NK-92 treated with Interleukin-12 subunit alpha and Interleukin-12 subunit beta, amount 100 ng/mL, for 24 hours (cell line): ENCODE measurements at regions not wholly inside any gene's neighbourhood (a gene's known extent, or its start where the extent isn't known, plus 50 kb on each side); places are given as distances from the start of the nearest gene placed in this dataset.
A peak's percentile ranks its signal among the peaks of the same experiment; 100 is the strongest.
"Not testable (repeated sequence)": the region's sequence is repeated elsewhere in the genome, so short reads cannot be mapped to it uniquely, and the experiment has no call there.

ENCODE experiments used
- DNase-seq: peaks from one replicate; lab custom pipeline; 2025; lab: John Stamatoyannopoulos, UW

DNA sequence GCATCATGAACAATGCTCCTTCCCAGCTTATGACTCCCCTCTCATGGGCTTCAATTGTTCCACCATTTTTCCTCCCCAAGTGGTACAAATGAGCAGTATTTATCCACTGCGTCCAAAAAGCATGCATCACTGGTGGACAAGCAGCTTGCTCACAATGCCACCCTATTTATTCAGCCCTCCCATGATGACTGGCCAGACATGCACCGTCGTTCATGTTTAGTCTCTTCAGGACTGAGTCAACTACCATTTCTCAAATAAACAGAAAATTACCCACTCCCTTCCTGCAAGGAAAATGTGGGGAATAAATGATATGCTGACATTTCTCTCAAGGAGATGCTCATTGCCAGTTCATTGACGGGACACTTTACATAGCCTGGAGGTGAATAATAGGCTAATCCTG, 300.4 kb downstream of the C6orf118 start:
- no peak for DNase-seq

DNA sequence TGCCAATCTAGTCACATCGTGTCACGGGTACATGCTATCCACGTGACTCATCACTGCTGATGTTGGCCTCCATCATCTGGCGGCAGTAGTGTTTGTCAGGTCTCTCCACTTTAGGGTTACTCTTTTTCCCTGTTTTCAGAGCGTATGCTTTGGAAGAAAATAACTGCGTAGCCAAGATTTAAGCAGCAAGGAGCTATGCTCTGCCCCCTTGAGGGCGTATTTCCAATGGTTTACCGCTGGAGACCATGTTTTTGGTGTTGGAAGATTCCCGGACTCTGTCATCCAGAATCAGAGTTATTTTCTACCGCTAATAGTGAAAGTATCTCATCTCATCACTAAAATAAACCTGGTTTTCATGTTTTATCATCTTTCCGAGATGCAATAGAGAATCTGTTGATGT, 306.5 kb downstream of the C6orf118 start:
- no peak for DNase-seq

DNA sequence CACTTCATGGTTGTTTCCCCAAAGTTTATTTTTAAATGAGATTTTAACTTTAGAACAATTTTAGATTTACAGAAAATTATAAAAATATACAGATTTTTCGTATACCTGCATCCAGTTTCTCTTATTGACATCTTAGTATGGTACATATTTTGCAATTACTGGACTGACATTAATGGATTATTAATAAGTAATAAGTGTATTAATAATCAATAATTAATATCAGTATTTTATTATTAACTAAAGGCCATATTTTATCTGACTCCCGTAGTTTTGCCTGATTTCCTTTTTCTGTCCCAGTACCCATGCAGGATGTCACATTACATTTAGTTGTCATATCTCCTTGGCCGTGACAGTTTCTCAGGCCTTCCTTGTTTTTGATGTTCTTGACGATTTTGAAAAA, 307.0 kb downstream of the C6orf118 start:
- no peak for DNase-seq

DNA sequence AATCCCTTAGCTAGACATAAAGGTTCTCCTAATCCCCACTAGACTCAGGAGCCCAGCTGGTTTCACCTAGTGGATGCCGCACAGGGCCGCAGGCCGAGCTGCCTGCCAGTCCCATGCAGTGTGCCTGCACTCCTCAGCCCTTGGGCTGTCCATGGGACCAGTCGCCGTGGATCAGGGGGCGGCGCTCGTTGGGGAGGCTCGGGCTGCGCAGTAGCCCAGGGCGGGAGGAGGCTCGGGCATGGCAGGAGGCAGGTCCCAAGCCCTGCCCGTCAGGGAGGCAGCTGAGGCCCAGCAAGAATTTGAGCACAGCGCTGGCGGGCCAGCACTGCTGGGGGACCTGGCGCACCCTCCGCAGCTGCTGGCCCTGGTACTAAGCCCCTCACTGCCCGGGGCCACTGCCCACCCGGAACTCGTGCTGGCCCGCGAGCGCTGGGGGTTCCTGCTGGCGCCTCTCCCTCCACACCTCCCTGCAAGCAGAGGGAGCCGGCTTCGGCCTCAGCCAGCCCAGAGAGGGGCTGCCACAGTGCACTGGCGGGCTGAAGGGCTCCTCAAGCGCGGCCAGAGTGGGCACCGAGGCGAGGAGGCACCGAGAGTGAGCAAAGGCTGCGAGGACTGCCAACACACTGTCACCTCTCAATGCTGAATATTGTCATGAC, 307.8 kb downstream of the C6orf118 start:
- no peak for DNase-seq

DNA sequence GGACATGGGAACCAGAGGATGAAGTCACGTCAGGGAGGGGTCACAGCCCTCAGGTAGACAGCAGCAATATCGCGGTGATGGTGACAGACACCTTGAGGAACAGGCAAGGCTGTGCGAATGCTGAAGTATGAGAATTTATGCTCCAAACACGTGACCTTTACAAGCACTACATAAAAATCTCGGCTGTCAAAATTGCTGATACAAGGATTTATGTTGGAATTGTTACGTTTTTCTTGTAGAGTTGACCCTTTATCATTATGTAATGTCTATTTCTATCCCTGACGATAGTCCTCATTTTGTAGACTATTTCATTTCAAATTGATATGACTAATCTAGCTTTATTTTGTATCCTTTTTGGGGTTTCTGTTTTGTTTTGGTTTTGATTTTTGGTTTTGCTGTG, 311.1 kb downstream of the C6orf118 start:
- no peak for DNase-seq

DNA sequence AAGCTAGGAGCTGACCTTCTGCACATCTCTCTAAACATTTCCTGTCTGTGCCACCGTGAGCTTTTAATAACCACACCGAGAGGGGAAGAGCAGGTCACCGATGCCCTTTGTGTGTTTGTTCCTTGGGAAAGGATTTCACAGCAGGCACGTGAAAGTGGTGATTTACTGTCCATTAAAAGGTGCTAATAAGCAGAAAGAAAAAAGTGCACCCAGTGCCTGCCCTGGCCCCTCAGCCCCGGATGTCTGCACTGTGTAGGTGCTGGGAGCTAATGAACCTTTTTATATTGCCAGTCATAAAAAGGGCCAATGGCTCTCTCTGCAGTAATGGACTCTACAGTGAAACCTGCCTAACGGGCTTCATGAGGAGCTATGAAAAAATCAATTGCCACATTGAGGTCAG, 312.6 kb downstream of the C6orf118 start:
- DNase-seq, result no peak

DNA sequence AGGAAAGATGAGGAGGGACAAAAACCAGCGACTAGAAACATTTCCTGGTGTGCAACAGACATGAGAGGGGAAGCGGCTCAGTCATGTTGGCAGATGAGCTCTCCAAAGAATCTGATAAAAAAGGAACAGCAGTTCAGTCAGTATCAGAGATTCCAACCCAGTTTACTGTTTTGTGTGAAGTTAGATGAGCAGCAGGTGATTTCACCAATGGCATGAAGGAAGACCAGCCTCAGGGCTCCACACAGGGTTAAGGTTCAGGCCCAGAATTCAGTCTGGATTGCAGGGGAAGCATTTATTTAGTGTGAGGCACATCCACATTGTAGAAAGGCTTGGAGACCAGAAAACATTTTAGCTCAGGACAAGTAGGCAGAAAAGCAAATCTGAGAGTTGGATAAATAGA, 317.8 kb downstream of the C6orf118 start:
- no peak for DNase-seq

DNA sequence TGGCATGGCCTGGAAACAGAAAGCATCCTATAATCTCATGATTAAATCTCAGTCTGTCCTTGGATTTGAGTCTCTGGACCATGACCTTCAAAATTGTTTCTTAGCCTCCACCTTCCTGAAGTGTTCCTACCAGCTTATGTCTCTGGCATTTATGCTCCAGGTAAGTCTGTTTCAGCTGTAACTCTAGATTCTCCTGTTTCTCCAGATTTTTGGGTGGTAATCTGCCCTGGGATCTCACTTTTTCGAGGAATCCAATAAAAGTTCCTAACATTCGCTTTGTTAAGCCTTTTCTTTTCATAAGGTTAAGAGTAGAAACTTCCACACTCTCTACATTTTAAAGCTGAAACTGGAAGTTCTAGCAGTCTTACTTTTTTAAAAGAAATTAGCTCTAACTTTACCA, 318.5 kb downstream of the C6orf118 start:
- no peak for DNase-seq

DNA sequence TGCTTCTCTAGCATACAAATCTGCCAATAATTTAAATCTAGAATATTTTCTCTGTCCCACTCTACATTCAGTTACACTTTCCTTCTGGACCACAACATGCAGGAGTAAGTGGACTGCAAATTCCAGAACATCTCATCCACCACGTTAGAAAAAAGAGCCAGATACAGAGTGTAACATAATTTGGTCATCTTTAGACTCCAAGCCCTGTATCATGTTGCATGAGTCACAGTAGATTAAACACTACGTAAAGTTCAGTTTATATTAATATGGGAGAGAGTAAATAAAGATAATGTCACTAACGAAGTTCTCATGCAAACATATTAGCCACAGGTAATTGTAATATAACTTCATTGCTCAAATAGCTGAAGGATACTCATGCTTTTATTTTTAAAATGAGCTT, 327.0 kb downstream of the C6orf118 start:
- DNase-seq, result no peak

DNA sequence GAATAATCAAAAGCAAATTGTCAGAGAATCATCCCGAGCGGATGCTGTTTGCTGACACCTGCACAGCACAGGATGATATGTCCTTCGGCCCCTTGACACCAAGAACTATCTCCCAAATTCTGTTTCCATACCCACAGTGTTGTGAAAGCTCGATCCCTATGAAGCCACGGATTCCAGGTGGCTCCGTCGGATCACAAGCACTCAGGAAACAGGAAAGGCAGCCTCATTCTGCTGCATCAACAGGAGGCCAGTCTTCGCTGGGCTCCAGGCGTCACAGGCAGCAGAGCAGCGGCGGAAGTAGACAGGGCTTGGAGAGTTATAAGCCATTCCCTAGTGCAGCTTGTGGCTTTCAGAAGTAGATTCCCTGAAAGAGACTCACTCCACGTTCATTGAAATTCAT, 342.3 kb downstream of the C6orf118 start:
- no peak for DNase-seq

DNA sequence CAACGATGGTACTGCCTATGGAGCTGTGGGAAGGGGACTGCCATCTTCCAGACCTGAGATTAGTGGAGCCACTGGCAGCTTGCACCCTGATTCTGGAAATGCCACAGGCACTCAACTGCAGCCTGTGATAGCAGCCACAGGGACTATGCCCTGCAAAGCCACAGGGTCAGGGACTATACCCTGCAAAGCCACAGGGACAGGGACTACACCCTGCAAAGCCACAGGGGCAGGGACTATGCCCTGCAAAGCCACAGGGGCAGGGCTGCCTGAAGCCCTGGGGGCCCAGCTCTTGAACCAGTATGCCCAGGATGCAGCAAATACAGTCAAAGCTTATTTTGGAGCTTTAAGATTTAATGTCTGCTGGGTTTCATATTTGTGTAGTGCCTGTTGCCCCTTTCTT, 346.6 kb downstream of the C6orf118 start:
- DNase-seq, result no peak

DNA sequence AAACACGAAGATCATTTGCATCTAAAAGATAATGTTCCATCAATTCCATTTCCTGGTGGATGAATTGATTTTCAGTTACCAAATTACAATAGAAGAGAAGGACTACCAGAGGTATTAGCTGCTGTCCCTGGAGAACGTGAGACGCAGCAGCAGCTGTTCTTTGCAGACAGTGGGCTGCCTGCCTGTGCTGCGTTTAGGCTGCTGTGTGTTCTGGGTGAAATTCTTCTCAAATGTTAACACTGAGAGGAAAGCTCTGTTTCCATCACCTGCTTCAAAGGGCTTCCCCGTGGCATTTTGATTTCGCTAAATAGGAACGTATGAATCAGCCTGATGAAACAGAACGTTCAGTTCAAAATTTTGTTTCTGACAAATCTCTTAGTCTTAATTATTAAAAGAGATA, 362.2 kb downstream of the C6orf118 start:
- no peak for DNase-seq

DNA sequence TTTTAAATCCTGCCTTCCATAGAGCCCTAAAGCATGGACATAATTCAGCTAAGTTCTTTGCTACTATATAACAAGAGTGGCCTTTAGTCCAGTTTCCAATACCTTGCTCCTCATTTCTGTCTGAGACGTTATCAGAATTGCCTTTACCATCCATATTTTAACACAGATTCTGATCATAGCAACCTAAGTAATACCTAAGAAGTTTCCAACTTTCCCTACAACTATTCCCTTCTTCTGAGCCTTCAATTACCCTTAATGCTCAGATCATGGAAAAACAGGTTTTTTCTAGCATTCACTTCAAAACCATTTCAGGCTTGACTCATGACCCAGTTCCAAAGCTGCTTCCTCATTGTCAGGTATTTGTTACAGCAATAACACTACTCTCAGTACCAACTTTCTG, 367.1 kb downstream of the C6orf118 start:
- no peak for DNase-seq

DNA sequence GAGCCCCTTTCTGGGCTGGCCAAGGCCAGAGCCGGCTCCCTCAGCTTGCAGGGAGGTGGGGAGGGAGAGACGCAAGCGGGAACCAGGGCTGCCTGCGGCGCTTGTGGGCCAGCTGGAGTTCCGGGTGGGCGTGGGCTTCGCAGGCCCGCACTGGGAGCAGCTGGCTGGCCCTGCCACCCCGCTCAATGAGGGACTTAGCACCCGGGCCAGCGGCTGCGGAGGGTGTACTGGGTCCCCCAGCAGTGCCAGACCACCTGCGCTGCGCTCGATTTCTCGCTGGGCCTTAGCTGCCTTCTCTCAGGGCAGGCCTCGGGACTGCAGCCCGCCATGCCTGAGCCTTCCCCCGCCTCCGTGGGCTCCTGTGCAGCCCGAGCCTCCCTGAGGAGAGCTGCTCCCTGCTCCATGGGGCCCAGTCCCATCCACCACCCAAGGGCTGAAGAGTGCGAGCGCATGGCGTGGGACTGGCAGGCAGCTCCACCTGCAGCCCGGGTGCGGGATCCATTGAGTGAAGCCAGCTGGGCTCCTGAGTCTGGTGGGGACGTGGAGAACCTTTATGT, 376.1 kb downstream of the C6orf118 start:
- DNase-seq, result not testable (repeated sequence)

DNA sequence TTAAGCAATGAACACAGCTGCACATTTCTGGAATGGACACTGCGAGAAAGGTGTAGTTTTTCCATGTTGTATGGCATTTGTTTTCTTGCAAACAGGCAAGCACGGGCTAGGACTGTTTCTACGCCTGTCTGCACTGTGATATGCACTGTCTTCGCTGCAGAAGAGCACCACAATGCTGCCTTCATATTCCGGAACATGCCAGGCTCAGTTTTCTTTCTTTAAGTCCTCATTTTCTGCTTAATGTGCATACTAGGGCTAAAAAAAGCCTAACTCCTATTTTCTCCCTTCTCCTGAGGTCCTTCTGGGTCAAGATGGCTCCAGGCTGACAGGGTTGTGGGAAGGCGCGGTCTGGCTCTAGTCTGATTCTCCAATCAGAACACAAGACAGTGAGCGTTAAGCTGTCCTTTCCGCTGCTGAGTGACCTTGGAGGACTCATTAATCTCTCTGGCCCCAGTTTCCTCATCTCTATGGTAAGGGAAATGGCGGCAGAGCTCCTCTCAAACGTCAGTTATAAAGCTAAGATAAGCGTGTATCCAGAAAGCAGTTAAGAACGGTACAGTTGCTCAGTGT, 379.9 kb downstream of the C6orf118 start:
- DNase-seq, result no peak

DNA sequence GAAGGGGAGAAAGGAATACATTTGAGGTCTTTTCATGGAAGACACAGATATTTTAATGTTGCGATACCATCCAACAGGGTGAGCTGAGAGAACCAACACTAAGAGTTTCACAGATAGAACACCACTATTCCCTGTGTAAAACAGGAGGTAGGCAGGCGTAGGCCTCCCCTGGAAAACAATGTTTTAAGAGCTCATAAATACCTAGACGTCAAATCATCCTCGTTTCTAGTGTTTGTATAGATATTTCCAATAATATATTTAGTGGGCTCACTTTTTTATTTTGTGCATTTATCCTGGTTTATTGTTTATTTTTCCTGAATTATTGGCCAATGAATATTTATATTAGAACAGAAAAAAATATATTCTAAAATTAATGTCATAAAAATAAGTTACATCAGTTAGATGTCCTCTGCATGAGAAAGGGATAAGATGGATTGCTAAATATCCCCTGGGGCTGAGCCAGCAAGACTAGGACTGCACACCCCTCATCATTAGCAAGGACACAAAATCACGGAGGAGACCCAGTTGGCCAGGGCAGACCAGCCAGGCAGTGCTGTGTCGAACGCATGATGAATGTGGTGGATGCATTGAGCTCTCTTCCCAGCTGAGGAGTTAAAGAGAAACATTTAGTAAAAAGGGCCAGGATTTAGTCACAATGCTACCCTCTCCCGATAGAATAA, 380.5 kb downstream of the C6orf118 start:
- no peak for DNase-seq

DNA sequence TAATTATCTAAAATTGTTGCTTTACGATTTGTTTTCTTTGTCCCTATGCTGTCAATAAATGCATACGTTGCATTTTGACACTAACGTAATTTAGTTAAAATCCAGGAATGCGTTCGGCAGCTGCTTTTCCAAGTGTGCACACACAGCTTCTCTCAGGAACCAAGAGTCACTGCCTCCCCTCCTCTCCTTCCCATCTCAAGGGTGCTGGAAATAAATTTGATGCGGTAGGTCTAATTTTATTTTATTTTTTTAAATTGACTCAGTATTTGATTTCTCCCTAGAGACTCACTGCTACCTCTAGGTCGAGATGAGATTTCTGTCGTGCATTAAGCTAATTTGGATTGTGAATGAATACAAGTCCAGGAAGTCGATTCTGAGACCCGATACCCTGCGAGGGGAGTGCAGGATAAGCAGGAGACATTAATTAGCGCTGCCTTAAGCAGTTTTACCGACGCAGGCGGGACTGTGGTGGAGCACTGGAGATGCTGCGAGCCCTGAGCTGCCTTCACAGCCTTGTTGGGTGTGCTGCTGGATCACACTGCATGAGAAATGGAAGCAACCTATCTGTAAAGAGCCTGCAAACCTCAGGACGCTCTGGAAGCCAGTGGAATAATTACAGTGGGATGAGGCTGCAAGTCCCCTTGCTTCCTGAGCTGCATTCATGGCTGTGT, 381.2 kb downstream of the C6orf118 start:
- no peak for DNase-seq

DNA sequence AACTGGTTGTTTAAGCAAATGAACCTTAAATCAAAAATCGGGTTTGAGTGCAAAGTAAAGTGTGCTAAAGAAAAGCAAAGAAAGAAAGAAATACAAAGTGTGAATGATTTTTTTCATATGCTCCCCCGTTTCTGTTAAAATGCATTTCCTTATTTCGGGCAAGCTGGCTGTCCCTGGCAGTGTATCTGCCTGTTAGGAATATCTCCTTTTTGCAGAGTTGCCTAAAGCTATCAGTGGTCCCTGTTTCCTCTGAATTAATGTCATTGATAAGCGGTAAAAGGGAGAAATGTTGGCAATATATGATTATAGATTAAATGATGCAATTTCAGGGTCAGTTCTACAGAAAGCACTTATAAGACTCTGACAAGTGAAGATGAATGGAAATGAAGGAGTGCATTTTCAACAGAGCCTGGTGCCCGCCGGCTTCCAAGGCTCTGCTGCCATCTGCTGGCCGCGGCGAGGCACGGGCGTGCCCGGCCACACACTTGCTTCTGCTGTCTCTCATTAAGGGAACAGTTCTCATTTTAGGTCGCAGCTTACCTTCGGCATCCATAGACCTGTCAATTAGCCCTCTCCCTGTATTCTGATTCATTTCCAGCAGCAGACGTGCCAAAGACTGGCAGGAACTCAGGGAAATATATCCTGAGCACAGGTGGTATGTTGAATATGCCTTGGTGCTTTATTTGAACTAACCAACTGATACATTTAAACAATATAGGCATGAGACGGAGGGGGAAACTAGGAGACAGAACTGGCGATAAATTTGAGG, 381.9 kb downstream of the C6orf118 start:
- DNase-seq, result peak; percentile 2

DNA sequence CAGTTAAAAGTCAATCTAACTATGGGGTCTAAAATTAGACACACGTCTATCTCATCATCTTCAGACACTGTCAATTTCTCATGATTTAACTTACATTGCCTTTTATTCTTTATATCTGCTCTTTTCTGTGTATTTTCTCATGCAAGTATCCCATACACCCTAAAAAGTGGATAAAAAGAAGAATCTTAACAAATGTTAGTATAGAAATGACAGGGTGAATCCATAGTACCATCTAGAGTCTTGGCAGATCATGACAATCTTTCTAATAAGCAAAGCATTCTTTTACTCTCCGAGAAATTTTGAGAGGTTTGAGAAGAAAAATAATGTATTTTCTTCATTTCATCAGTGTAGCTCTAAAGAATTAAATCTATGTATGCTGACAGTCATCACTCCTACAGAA, 382.7 kb downstream of the C6orf118 start:
- no peak for DNase-seq

DNA sequence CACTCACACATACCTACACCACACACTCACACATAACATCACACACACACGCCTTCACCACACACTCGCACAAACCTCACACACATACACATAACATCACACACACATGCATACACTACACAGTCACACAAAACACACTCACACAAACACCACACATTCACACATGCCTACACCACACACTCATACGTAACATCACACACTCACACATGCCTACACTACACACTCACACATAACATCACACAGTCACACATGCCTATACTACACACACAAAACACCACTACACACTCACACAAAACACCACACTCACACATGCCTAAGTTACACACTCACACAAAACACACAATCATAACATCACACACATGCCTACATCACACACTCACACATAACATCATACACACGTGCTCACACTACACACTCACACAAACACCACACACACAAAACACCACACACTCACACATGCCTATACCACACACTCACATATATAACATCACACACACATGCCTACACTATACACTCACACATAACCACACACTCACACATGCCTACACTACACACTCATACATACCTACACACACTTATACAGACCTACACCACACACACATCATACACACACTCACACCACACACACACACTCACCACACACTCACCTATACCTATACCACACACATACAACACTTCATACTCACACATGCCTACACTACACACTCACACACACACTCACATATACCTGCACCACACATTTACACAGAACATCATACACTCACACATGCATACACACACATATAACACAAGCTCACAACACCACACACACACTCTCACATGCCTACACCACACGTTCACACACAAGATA, 383.5 kb downstream of the C6orf118 start:
- DNase-seq, result no peak

DNA sequence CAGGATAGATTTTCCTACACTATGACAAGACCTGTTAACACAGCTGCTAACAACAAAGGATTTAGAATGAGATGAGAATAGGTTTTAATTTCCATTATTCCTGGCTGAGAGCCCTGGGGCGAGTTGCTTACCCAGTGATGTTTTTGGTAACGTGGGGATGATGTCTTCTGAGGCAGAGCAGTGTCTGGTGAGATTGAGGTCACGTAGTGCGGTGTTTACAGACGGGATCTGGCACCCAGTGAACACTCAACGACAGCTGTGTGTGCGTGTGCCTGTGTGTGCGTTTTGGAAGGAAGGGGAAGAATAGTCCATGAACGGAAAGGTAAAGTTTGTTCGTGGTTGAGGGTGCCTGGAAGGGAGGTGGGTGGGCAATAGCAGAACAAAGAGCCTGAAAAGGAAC, 384.7 kb downstream of the C6orf118 start:
- no peak for DNase-seq
